Stimulated activated CD8-positive, alpha-beta memory T cell treated with anti-CD3 and anti-CD28 coated beads, Interleukin-7, amount 100 ng/mL, for 24 hours (primary cell): ENCODE measurements at regions not wholly inside any gene's neighbourhood (a gene's known extent, or its start where the extent isn't known, plus 50 kb on each side); places are given as distances from the start of the nearest gene placed in this dataset.
"Not testable (repeated sequence)": the region's sequence is repeated elsewhere in the genome, so short reads cannot be mapped to it uniquely, and the experiment has no call there.

Experiments
- DNase-seq: peaks from one replicate; pipeline ENCODE4 v3.0.0-alpha.2; 2020; ENCODE audit warnings: low read depth

GRCh38 chr6:26957399-26958127 is 289.9 kb upstream of the PRSS16 start:
- not testable (repeated sequence) for DNase-seq

GRCh38 chr6:26961236-26961635 is 286.3 kb upstream of the PRSS16 start:
- DNase-seq: not testable (repeated sequence)

GRCh38 chr6:27002447-27002846 is 245.1 kb upstream of the PRSS16 start:
- no peak for DNase-seq

- no peak for DNase-seq
Measured at GRCh38 chr6:27007020-27007419, 240.5 kb upstream of the PRSS16 start.

GRCh38 chr6:27008613-27009012 is 238.9 kb upstream of the PRSS16 start:
- not testable (repeated sequence) for DNase-seq

- not testable (repeated sequence) for DNase-seq
Measured at GRCh38 chr6:27014053-27014452, 233.4 kb upstream of the PRSS16 start.

- no peak for DNase-seq
Measured at GRCh38 chr6:27016689-27017088, 230.8 kb upstream of the PRSS16 start.

GRCh38 chr6:27018401-27018800 is 229.1 kb upstream of the PRSS16 start:
- DNase-seq: not testable (repeated sequence)

- DNase-seq: peak; percentile 39
Measured at GRCh38 chr6:27019651-27020552, 227.6 kb upstream of the PRSS16 start.

- no peak for DNase-seq
Measured at GRCh38 chr6:27020553-27020880, 227.0 kb upstream of the PRSS16 start.

GRCh38 chr6:27023664-27024063 is 223.8 kb upstream of the PRSS16 start:
- DNase-seq: no peak

- no peak for DNase-seq
Measured at GRCh38 chr6:27025351-27025750, 222.2 kb upstream of the PRSS16 start.

GRCh38 chr6:27026361-27026760 is 221.1 kb upstream of the PRSS16 start:
- DNase-seq: no peak

- no peak for DNase-seq
Measured at GRCh38 chr6:27031302-27031701, 216.2 kb upstream of the PRSS16 start.

- DNase-seq: no peak
Measured at GRCh38 chr6:27038498-27038897, 209.0 kb upstream of the PRSS16 start.

- no peak for DNase-seq
Measured at GRCh38 chr6:27040244-27041042, 207.1 kb upstream of the PRSS16 start.

GRCh38 chr6:27043244-27043643 is 204.3 kb upstream of the PRSS16 start:
- DNase-seq: no peak

- DNase-seq: not testable (repeated sequence)
Measured at GRCh38 chr6:27045131-27045530, 202.4 kb upstream of the PRSS16 start.

- DNase-seq: not testable (repeated sequence)
Measured at GRCh38 chr6:27047725-27048124, 199.8 kb upstream of the PRSS16 start.

- no peak for DNase-seq
Measured at GRCh38 chr6:27049863-27050781, 197.4 kb upstream of the PRSS16 start.

GRCh38 chr6:27052082-27052730 is 195.3 kb upstream of the PRSS16 start:
- not testable (repeated sequence) for DNase-seq
